ENCODE measurements at regions not wholly inside any gene's neighbourhood (a gene's known extent, or its start where the extent isn't known, plus 50 kb on each side); places are given as distances from the start of the nearest gene placed in this dataset.

DNA sequence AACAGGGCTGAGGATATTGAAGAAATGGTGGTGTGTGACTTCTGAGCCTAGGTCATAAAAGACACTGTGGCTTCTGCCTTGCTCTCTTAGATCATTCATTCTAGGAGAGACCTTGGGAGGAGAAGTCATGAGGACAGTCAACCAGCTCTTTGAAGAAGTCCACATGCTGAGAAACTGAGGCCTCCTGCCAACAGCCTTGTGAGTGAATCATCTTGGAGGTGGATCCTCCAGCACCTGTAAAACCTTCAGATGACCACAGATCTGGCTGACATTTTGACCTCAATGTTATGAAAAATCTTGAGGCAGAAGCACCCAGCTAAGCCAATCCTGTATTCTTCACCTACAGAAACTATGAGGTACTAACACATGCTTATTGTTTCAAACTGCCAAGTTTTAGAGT is 165.9 kb downstream of the CARTPT start:
- H3K4me3 ChIP-seq (ENCODE audit: low read depth, low read length), result no peak overlapping the region
- no peaks in the 10 kb centered on the region for H3K36me3 ChIP-seq (ENCODE audit: control insufficient read depth, insufficient read depth, low read length)
- DNase-seq (ENCODE audit: low read depth), result no peak
- no peaks in the 10 kb centered on the region for H3K27me3 ChIP-seq (ENCODE audit: control insufficient read depth, insufficient read depth, low read length)
- TF ChIP-seq, protein P1, sequence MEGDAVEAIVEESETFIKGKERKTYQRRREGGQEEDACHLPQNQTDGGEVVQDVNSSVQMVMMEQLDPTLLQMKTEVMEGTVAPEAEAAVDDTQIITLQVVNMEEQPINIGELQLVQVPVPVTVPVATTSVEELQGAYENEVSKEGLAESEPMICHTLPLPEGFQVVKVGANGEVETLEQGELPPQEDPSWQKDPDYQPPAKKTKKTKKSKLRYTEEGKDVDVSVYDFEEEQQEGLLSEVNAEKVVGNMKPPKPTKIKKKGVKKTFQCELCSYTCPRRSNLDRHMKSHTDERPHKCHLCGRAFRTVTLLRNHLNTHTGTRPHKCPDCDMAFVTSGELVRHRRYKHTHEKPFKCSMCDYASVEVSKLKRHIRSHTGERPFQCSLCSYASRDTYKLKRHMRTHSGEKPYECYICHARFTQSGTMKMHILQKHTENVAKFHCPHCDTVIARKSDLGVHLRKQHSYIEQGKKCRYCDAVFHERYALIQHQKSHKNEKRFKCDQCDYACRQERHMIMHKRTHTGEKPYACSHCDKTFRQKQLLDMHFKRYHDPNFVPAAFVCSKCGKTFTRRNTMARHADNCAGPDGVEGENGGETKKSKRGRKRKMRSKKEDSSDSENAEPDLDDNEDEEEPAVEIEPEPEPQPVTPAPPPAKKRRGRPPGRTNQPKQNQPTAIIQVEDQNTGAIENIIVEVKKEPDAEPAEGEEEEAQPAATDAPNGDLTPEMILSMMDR (IDR thresholded peaks at IDR 0.05; ENCODE audit: insufficient read depth, low read length, poor library complexity, severe bottlenecking), result no peak

DNA sequence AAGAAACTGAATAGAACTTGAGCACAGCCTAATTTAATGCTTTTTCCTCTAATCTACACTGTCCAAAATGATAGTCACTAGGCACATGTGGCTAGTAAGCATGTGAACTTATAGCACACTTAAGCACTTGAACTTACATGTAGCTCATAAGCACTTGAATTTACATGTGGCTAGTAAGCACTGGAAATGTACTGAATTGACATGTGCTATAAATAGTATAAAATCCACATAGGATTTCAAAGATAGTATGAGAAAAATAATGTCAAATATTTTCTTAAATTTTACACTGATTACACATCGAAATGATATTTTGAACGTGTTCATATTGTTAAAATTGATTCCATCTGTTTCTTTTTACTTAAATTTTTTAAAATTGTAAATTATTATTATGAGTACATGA is 167.3 kb downstream of the CARTPT start:
- TF ChIP-seq, protein P1 (IDR thresholded peaks at IDR 0.05; ENCODE audit: insufficient read depth, low read length, poor library complexity, severe bottlenecking), result no peak
- Histone ChIP-seq H3K4me3 (ENCODE audit: low read depth, low read length) (no peak overlapping the region), H3K36me3 (ENCODE audit: control insufficient read depth, insufficient read depth, low read length) (no peaks in the 10 kb centered on the region), H3K27me3 (ENCODE audit: control insufficient read depth, insufficient read depth, low read length) (no peaks in the 10 kb centered on the region)
- DNase-seq (ENCODE audit: low read depth), result no peak

- Histone ChIP-seq H3K27me3 (ENCODE audit: control insufficient read depth, insufficient read depth, low read length) (no peaks in the 10 kb centered on the region), H3K36me3 (ENCODE audit: control insufficient read depth, insufficient read depth, low read length) (no peaks in the 10 kb centered on the region), H3K4me3 (ENCODE audit: low read depth, low read length) (no peak overlapping the region)
- TF ChIP-seq, protein P1 (IDR thresholded peaks at IDR 0.05; ENCODE audit: insufficient read depth, low read length, poor library complexity, severe bottlenecking), result no peak
- DNase-seq (ENCODE audit: low read depth), result peak; percentile 69
Measured at GRCh38 chr5:71887680-71888079, 168.6 kb downstream of the CARTPT start.

DNA sequence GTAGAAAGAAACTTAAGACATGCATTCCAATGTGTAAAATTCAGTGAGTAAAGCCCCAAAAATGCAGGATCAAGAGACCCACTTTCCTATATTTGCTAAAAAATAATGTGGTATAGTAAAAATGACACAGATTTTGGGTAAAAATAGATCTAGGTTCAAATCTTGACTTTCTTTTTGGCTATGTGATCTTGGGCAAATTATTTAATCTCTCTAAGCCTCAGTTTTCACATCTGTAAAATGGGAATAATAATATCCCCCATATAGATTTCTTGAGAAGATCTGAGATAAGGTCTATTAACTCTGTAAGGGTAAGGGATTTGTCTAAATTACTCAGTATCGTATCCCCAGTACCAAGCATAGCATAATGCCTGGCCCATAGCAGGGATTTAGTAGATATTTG is 172.3 kb downstream of the CARTPT start:
- no peak for DNase-seq (ENCODE audit: low read depth)
- H3K27me3 ChIP-seq (ENCODE audit: control insufficient read depth, insufficient read depth, low read length), result no peaks in the 10 kb centered on the region
- no peak overlapping the region for H3K4me3 ChIP-seq (ENCODE audit: low read depth, low read length)
- TF ChIP-seq, protein P1 (IDR thresholded peaks at IDR 0.05; ENCODE audit: insufficient read depth, low read length, poor library complexity, severe bottlenecking), result no peak
- H3K36me3 ChIP-seq (ENCODE audit: control insufficient read depth, insufficient read depth, low read length), result no peaks in the 10 kb centered on the region

- Histone ChIP-seq H3K36me3 (ENCODE audit: control insufficient read depth, insufficient read depth, low read length) (no peaks in the 10 kb centered on the region), H3K4me3 (ENCODE audit: low read depth, low read length) (no peak overlapping the region), H3K27me3 (ENCODE audit: control insufficient read depth, insufficient read depth, low read length) (no peaks in the 10 kb centered on the region)
- DNase-seq (ENCODE audit: low read depth), result no peak
- TF ChIP-seq, protein P1 (IDR thresholded peaks at IDR 0.05; ENCODE audit: insufficient read depth, low read length, poor library complexity, severe bottlenecking), result no peak
Measured at GRCh38 chr5:71891856-71892255, 172.8 kb downstream of the CARTPT start.

GRCh38 chr5:71892641-71893365 is 173.7 kb downstream of the CARTPT start:
- no peaks in the 10 kb centered on the region for H3K27me3 ChIP-seq (ENCODE audit: control insufficient read depth, insufficient read depth, low read length)
- TF ChIP-seq, protein P1 (IDR thresholded peaks at IDR 0.05; ENCODE audit: insufficient read depth, low read length, poor library complexity, severe bottlenecking), result no peak
- no peak overlapping the region for H3K4me3 ChIP-seq (ENCODE audit: low read depth, low read length)
- H3K36me3 ChIP-seq (ENCODE audit: control insufficient read depth, insufficient read depth, low read length), result no peaks in the 10 kb centered on the region
- no peak for DNase-seq (ENCODE audit: low read depth)
